ENCODE measurements at regions not wholly inside any gene's neighbourhood (a gene's known extent, or its start where the extent isn't known, plus 50 kb on each side); places are given as distances from the start of the nearest gene placed in this dataset.

- Histone ChIP-seq H3K4me3 (replicated peaks in 1 of 3; ENCODE audit: low read depth in 2 of 3, low read length in 3 of 3) (no peak overlapping the region), H4K20me1 (ENCODE audit: insufficient read depth, low read length) (no peaks in the 10 kb centered on the region), H3K27ac (ENCODE audit: low read depth in 1 of 2, low read length in 2 of 2) (no peak overlapping the region), H3K36me3 (replicated peaks in 1 of 2; ENCODE audit: control insufficient read depth in 1 of 2, insufficient read depth in 2 of 2, low read length in 2 of 2) (no peaks in the 10 kb centered on the region), H3K27me3 (ENCODE audit: control insufficient read depth in 2 of 2, insufficient read depth in 2 of 2, low read length in 2 of 2) (no peaks in the 10 kb centered on the region), H3K4me1 (ENCODE audit: control insufficient read depth in 1 of 2, insufficient read depth in 2 of 2, low read length in 2 of 2) (no peaks in the 10 kb centered on the region), H3K4me2 (replicated peaks; ENCODE audit: extremely low read depth, low read length, poor library complexity, severe bottlenecking) (no peak overlapping the region), H3K9me3 (replicated peaks in 1 of 2; ENCODE audit: control insufficient read depth in 1 of 2, insufficient read depth in 1 of 2, low read length in 2 of 2) (peaks cover 20 to 24% of the 10 kb centered on the region in 2 donors), H3K9ac (ENCODE audit: insufficient read depth, low read length, poor library complexity, severe bottlenecking) (no peak overlapping the region), H2AFZ (ENCODE audit: insufficient read depth, low read depth, low read length, poor library complexity, severe bottlenecking) (no peak overlapping the region), H3K79me2 (ENCODE audit: insufficient read depth, low read length) (no peaks in the 10 kb centered on the region)
- H3K27ac Mint-ChIP-seq = no peak overlapping the region
- H3K9me3 Mint-ChIP-seq = peaks cover 6 to 18% (median 12%) of the 10 kb centered on the region in 7 donors
- H3K4me1 Mint-ChIP-seq = no peaks in the 10 kb centered on the region
- TF ChIP-seq CTCF (IDR thresholded peaks at IDR 0.05) = no peak
- no peak for DNase-seq
- intact Hi-C loops (cut with micrococcal nuclease) = no loop called here
- no peaks in the 10 kb centered on the region for H3K27me3 Mint-ChIP-seq (ENCODE audit: low read depth in 3 of 3)
- WGBS (ENCODE audit: insufficient coverage) = no CpG with 5 or more reads among the region's 4 CpGs
- H3K4me3 Mint-ChIP-seq = no peak overlapping the region
- no peaks in the 10 kb centered on the region for H3K36me3 Mint-ChIP-seq
Observed at GRCh38 chr2:107466984-107467773, 359.5 kb upstream of the RGPD4 start.

- 92% methylated on average over 29 of the region's 34 CpGs for WGBS (ENCODE audit: insufficient coverage)
- no peak for TF ChIP-seq CTCF (IDR thresholded peaks at IDR 0.05)
- intact Hi-C loops (cut with micrococcal nuclease) = no loop called here
Observed at GRCh38 chr2:107469437-107469995, 357.2 kb upstream of the RGPD4 start.

More at GRCh38 chr2:107469437-107469995, 357.2 kb upstream of the RGPD4 start:
- Histone ChIP-seq H3K4me1 (ENCODE audit: control insufficient read depth in 1 of 2, insufficient read depth in 2 of 2, low read length in 2 of 2) (no peaks in the 10 kb centered on the region), H3K9me3 (replicated peaks in 1 of 2; ENCODE audit: control insufficient read depth in 1 of 2, insufficient read depth in 1 of 2, low read length in 2 of 2) (peaks cover 20 to 21% of the 10 kb centered on the region in 2 donors), H3K4me3 (replicated peaks in 1 of 3; ENCODE audit: low read depth in 2 of 3, low read length in 3 of 3) (no peak overlapping the region), H3K36me3 (replicated peaks in 1 of 2; ENCODE audit: control insufficient read depth in 1 of 2, insufficient read depth in 2 of 2, low read length in 2 of 2) (no peaks in the 10 kb centered on the region), H3K79me2 (ENCODE audit: insufficient read depth, low read length) (no peaks in the 10 kb centered on the region), H3K4me2 (replicated peaks; ENCODE audit: extremely low read depth, low read length, poor library complexity, severe bottlenecking) (no peak overlapping the region), H4K20me1 (ENCODE audit: insufficient read depth, low read length) (no peaks in the 10 kb centered on the region), H3K9ac (ENCODE audit: insufficient read depth, low read length, poor library complexity, severe bottlenecking) (no peak overlapping the region), H3K27me3 (ENCODE audit: control insufficient read depth in 2 of 2, insufficient read depth in 2 of 2, low read length in 2 of 2) (no peaks in the 10 kb centered on the region), H2AFZ (ENCODE audit: insufficient read depth, low read depth, low read length, poor library complexity, severe bottlenecking) (no peak overlapping the region), H3K27ac (ENCODE audit: low read depth in 1 of 2, low read length in 2 of 2) (no peak overlapping the region)
- H3K4me3 Mint-ChIP-seq = no peak overlapping the region
- H3K36me3 Mint-ChIP-seq = no peaks in the 10 kb centered on the region
- H3K9me3 Mint-ChIP-seq = peaks cover 6 to 20% (median 11%) of the 10 kb centered on the region in 7 donors
- no peaks in the 10 kb centered on the region for H3K27me3 Mint-ChIP-seq (ENCODE audit: low read depth in 3 of 3)
- DNase-seq = no peak
- no peaks in the 10 kb centered on the region for H3K4me1 Mint-ChIP-seq
- H3K27ac Mint-ChIP-seq = no peak overlapping the region

Measured in CD14-positive monocyte (primary cell).